ENCODE measurements at regions not wholly inside any gene's neighbourhood (a gene's known extent, or its start where the extent isn't known, plus 50 kb on each side); places are given as distances from the start of the nearest gene placed in this dataset.

- no peak overlapping the region for H3K4me3 ChIP-seq (ENCODE audit: low read depth, low read length, poor library complexity, severe bottlenecking)
- H3K9me3 ChIP-seq (ENCODE audit: low read depth, low read length, poor library complexity, severe bottlenecking) = no peaks in the 10 kb centered on the region
- H3K4me1 ChIP-seq (ENCODE audit: insufficient read depth, low read length, poor library complexity, severe bottlenecking) = no peaks in the 10 kb centered on the region
- no TSS peak for BruUV-seq (replicated peaks)
- H3K27ac ChIP-seq (ENCODE audit: low read depth, low read length, poor library complexity, severe bottlenecking) = no peak overlapping the region
- DNase-seq (ENCODE audit: low spot score) = no peak
- no peak for TF ChIP-seq EZH2 (IDR thresholded peaks at IDR 0.05; ENCODE audit: borderline replicate concordance, low read depth, low read length, poor library complexity, severe bottlenecking)
- no peak for TF ChIP-seq CTCF (conservative IDR thresholded peaks at IDR 0.05; ENCODE audit: low read depth, low read length)
- intact Hi-C loops (cut with micrococcal nuclease; ENCODE audit: unreplicated experiment) = loop anchor here (10.0 kb wide), 1 partner anchor 583 kb away; no protein-coding TSS in a partner anchor
- ChIA-PET POLR2A (ENCODE audit: low non-redundant PET) (no interaction called here), CTCF (no interaction called here)
- H3K36me3 ChIP-seq (ENCODE audit: insufficient read depth, low read length, poor library complexity, severe bottlenecking) = no peaks in the 10 kb centered on the region
- peaks cover 12% of the 10 kb centered on the region for H3K27me3 ChIP-seq (replicated peaks; ENCODE audit: insufficient read depth, low read depth, low read length, poor library complexity)
These were observed 333.4 kb upstream of the CHD6 start for GRCh38 chr20:41951615-41952014.

GRCh38 chr20:41939659-41940058, 321.5 kb upstream of the CHD6 start:
- CTCF ChIA-PET = no interaction called here
- intact Hi-C loops (cut with micrococcal nuclease; ENCODE audit: unreplicated experiment) = no loop called here
- Histone ChIP-seq H3K9me3 (ENCODE audit: low read depth, low read length, poor library complexity, severe bottlenecking) (no peaks in the 10 kb centered on the region), H3K27me3 (replicated peaks; ENCODE audit: insufficient read depth, low read depth, low read length, poor library complexity) (no peaks in the 10 kb centered on the region), H3K36me3 (ENCODE audit: insufficient read depth, low read length, poor library complexity, severe bottlenecking) (no peaks in the 10 kb centered on the region), H3K27ac (ENCODE audit: low read depth, low read length, poor library complexity, severe bottlenecking) (no peak overlapping the region), H3K4me1 (ENCODE audit: insufficient read depth, low read length, poor library complexity, severe bottlenecking) (no peaks in the 10 kb centered on the region), H3K4me3 (ENCODE audit: low read depth, low read length, poor library complexity, severe bottlenecking) (no peak overlapping the region)
- BruUV-seq (replicated peaks) = no TSS peak
- no peak for DNase-seq (ENCODE audit: low spot score)
- TF ChIP-seq EZH2 (IDR thresholded peaks at IDR 0.05; ENCODE audit: borderline replicate concordance, low read depth, low read length, poor library complexity, severe bottlenecking) = no peak
- TF ChIP-seq CTCF (conservative IDR thresholded peaks at IDR 0.05; ENCODE audit: low read depth, low read length) = no peak
- POLR2A ChIA-PET (ENCODE audit: low non-redundant PET) = no interaction called here

- TF ChIP-seq EZH2 (IDR thresholded peaks at IDR 0.05; ENCODE audit: borderline replicate concordance, low read depth, low read length, poor library complexity, severe bottlenecking) = no peak
- no peak for TF ChIP-seq CTCF (conservative IDR thresholded peaks at IDR 0.05; ENCODE audit: low read depth, low read length)
These were observed 320.2 kb upstream of the CHD6 start for GRCh38 chr20:41938353-41938752.

More at GRCh38 chr20:41938353-41938752, 320.2 kb upstream of the CHD6 start:
- Histone ChIP-seq H3K4me1 (ENCODE audit: insufficient read depth, low read length, poor library complexity, severe bottlenecking) (no peaks in the 10 kb centered on the region), H3K36me3 (ENCODE audit: insufficient read depth, low read length, poor library complexity, severe bottlenecking) (no peaks in the 10 kb centered on the region), H3K9me3 (ENCODE audit: low read depth, low read length, poor library complexity, severe bottlenecking) (no peaks in the 10 kb centered on the region), H3K27me3 (replicated peaks; ENCODE audit: insufficient read depth, low read depth, low read length, poor library complexity) (no peaks in the 10 kb centered on the region), H3K4me3 (ENCODE audit: low read depth, low read length, poor library complexity, severe bottlenecking) (no peak overlapping the region), H3K27ac (ENCODE audit: low read depth, low read length, poor library complexity, severe bottlenecking) (no peak overlapping the region)
- DNase-seq (ENCODE audit: low spot score) = no peak
- POLR2A ChIA-PET (ENCODE audit: low non-redundant PET) = no interaction called here
- CTCF ChIA-PET = no interaction called here
- intact Hi-C loops (cut with micrococcal nuclease; ENCODE audit: unreplicated experiment) = no loop called here
- BruUV-seq (replicated peaks) = no TSS peak
